ENCODE measurements at regions not wholly inside any gene's neighbourhood (a gene's known extent, or its start where the extent isn't known, plus 50 kb on each side); places are given as distances from the start of the nearest gene placed in this dataset.

- no peak for TF ChIP-seq POLR2A (IDR thresholded peaks at IDR 0.05)
- TF ChIP-seq, protein P1, sequence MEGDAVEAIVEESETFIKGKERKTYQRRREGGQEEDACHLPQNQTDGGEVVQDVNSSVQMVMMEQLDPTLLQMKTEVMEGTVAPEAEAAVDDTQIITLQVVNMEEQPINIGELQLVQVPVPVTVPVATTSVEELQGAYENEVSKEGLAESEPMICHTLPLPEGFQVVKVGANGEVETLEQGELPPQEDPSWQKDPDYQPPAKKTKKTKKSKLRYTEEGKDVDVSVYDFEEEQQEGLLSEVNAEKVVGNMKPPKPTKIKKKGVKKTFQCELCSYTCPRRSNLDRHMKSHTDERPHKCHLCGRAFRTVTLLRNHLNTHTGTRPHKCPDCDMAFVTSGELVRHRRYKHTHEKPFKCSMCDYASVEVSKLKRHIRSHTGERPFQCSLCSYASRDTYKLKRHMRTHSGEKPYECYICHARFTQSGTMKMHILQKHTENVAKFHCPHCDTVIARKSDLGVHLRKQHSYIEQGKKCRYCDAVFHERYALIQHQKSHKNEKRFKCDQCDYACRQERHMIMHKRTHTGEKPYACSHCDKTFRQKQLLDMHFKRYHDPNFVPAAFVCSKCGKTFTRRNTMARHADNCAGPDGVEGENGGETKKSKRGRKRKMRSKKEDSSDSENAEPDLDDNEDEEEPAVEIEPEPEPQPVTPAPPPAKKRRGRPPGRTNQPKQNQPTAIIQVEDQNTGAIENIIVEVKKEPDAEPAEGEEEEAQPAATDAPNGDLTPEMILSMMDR (IDR thresholded peaks at IDR 0.05) = no peak
These were observed 93.8 kb upstream of the MDM1 start for GRCh38 chr12:68425998-68426397.

All from body of pancreas (tissue), 4 donors.